Parathyroid adenoma (tissue), 2 donors: ENCODE measurements at regions not wholly inside any gene's neighbourhood (a gene's known extent, or its start where the extent isn't known, plus 50 kb on each side); places are given as distances from the start of the nearest gene placed in this dataset.
A peak's percentile ranks its signal among the peaks of the same experiment; 100 is the strongest.

ENCODE experiments used
- H2AFZ ChIP-seq: fragments of 300-600 bp; sonication (generic); one replicate; pipeline ENCODE4 v1.7.0; 2017; ENCODE audit warnings: antibody characterized with exemption, mild to moderate bottlenecking
- H3K27ac ChIP-seq: fragments of 300-600 bp; sonication (generic); one replicate; pipeline ENCODE4 v1.7.0; 2017
- H3K27me3 ChIP-seq: fragments of 300-600 bp; sonication (generic); one replicate; pipeline ENCODE4 v1.7.0; 2017; ENCODE audit warnings: low read length; ENCODE audit not compliant: control insufficient read depth, insufficient read depth
- H3K36me3 ChIP-seq: fragments of 300-600 bp; sonication (generic); one replicate; pipeline ENCODE4 v1.7.0; 2017; ENCODE audit warnings: low read length; ENCODE audit not compliant: control insufficient read depth, insufficient read depth
- H3K4me1 ChIP-seq: fragments of 300-600 bp; sonication (generic); one replicate; pipeline ENCODE4 v1.7.0; 2017; ENCODE audit warnings: control low read depth
- H3K4me2 ChIP-seq: fragments of 300-600 bp; sonication (generic); one replicate; pipeline ENCODE4 v1.7.0; 2017; ENCODE audit warnings: low read length
- H3K4me3 ChIP-seq: fragments of 300-600 bp; sonication (generic); one replicate; pipeline ENCODE4 v1.7.0; 2017; ENCODE audit warnings: low read depth, low read length
- H3K79me2 ChIP-seq: fragments of 300-600 bp; sonication (generic); one replicate; pipeline ENCODE4 v1.7.0; 2017; ENCODE audit warnings: control low read depth
- H3K9ac ChIP-seq: fragments of 300-600 bp; sonication (generic); one replicate; pipeline ENCODE4 v1.7.0; 2017; ENCODE audit warnings: mild to moderate bottlenecking
- H3K9me3 ChIP-seq: fragments of 300-600 bp; sonication (generic); one replicate; pipeline ENCODE4 v1.7.0; 2017; ENCODE audit warnings: low read length; ENCODE audit not compliant: control insufficient read depth
- TF ChIP-seq, protein P1 (sequence below): fragments of 300-600 bp; sonication (generic); IDR thresholded peaks from one replicate; pipeline ENCODE4 v1.7.0; 2017; ENCODE audit warnings: antibody characterized with exemption, mild to moderate bottlenecking
- donor health status: primary hyperparathyroidism.

DNA sequence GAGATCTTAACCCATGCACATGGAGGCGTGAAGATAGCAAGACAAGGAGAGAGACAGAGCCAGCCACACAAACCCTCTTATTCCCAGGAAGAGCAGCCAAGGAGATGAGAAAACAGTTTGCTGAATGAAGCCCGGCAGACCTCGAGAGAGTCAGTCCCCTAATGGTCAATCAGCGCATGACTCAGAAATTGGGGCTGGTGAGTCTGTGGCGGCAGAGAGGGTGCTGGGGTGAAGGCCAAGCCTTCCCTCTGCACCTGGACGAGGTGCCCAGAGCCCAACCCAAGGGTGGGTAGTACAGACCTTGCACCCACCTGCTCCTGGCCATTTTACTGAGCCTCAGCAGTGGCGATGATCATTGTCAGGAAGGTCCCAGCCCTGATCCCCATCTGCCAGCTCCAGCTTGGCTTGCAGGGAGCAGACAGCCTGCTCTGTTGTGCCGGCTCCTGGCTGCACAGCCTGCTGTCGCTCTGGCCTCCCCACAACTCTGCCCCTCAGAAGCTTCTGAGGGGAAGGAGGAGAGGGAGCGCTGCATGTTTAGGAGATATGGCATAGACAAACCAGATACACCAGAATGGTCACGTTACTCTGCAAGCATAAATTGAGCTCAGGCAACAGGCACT is 256.6 kb downstream of the RPS24 start:
- TF ChIP-seq, protein P1, sequence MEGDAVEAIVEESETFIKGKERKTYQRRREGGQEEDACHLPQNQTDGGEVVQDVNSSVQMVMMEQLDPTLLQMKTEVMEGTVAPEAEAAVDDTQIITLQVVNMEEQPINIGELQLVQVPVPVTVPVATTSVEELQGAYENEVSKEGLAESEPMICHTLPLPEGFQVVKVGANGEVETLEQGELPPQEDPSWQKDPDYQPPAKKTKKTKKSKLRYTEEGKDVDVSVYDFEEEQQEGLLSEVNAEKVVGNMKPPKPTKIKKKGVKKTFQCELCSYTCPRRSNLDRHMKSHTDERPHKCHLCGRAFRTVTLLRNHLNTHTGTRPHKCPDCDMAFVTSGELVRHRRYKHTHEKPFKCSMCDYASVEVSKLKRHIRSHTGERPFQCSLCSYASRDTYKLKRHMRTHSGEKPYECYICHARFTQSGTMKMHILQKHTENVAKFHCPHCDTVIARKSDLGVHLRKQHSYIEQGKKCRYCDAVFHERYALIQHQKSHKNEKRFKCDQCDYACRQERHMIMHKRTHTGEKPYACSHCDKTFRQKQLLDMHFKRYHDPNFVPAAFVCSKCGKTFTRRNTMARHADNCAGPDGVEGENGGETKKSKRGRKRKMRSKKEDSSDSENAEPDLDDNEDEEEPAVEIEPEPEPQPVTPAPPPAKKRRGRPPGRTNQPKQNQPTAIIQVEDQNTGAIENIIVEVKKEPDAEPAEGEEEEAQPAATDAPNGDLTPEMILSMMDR: no peak
- no peaks in the 10 kb centered on the region for H3K9me3 ChIP-seq
- no peak overlapping the region for H3K27ac ChIP-seq
- H3K4me1 ChIP-seq: peaks cover 13% of the 10 kb centered on the region
- no peaks in the 10 kb centered on the region for H3K36me3 ChIP-seq
- H3K79me2 ChIP-seq: no peaks in the 10 kb centered on the region
- H3K27me3 ChIP-seq: no peaks in the 10 kb centered on the region
- H3K4me2 ChIP-seq: no peak overlapping the region
- peak overlapping the region; percentile 54 for H2AFZ ChIP-seq
- H3K9ac ChIP-seq: no peak overlapping the region
- no peak overlapping the region for H3K4me3 ChIP-seq

DNA sequence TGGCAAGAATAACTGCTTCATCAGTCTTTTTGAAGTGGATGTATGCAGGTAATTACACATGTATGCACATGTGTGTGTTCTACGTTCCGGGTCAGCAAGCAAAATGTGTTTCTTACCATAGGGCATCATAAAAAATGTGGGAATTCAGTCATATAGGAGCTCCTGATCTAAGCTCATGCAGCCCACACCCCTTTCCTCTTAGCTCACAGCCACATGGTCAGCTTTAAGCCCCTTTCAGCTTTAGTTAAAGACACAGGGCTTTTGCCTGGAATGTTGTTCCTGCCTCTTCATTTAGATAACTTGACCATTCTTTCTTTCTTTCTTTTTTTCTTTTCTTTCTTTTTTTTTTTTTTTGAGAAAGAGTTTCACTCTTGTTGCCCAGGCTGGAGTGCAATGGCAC is 258.1 kb downstream of the RPS24 start:
- H3K4me1 ChIP-seq: peaks cover 13% of the 10 kb centered on the region
- H3K27ac ChIP-seq: no peak overlapping the region
- H3K27me3 ChIP-seq: no peaks in the 10 kb centered on the region
- no peaks in the 10 kb centered on the region for H3K79me2 ChIP-seq
- H3K9me3 ChIP-seq: no peaks in the 10 kb centered on the region
- no peak overlapping the region for H2AFZ ChIP-seq
- no peak overlapping the region for H3K4me3 ChIP-seq
- H3K36me3 ChIP-seq: no peaks in the 10 kb centered on the region
- H3K9ac ChIP-seq: no peak overlapping the region
- TF ChIP-seq, protein P1: no peak
- H3K4me2 ChIP-seq: no peak overlapping the region

DNA sequence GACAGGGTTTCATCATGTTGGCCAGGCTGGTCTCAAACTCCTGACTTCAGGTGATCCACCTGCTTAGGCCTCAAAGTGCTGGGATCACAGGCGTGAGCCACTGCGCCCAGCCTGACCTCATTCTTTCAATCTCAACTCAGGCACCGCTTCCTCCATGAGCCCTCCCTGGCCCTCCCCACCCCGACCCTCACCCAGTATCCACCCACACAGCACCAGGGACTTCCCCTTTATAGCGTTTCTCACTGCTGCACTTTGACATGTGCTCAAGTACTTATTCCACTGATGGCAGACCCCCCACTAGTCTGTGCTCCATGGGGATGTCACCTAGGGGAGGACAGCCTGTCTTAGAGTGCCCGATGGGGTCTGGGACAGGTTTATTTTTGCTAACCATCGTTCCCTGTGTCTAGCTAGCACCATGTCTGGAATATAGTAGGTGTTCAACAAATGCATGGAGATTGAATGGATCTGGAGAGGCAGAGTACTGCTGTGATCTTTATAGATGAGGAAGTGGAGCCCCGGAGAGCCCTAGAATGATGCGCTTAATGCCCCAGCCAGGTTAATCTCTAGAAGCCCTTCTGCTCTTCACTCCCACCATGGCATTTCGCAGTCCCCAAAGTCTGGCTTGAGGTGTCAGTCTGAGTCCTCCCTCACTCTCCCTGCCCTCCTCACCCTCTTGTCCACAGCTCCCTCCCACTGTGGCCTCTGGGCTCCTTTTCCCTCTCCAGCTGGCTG is 258.8 kb downstream of the RPS24 start:
- H3K9ac ChIP-seq: no peak overlapping the region
- H3K9me3 ChIP-seq: no peaks in the 10 kb centered on the region
- H3K4me2 ChIP-seq: no peak overlapping the region
- peak overlapping the region; percentile 71 for H2AFZ ChIP-seq
- H3K27me3 ChIP-seq: no peaks in the 10 kb centered on the region
- no peak overlapping the region for H3K4me3 ChIP-seq
- no peaks in the 10 kb centered on the region for H3K36me3 ChIP-seq
- H3K4me1 ChIP-seq: peaks cover 13% of the 10 kb centered on the region
- TF ChIP-seq, protein P1: no peak
- H3K79me2 ChIP-seq: no peaks in the 10 kb centered on the region
- H3K27ac ChIP-seq: no peak overlapping the region

- Histone ChIP-seq H3K27ac (peak overlapping the region; percentile 25), H3K4me3 (no peak overlapping the region), H2AFZ (peak overlapping the region; percentile 71), H3K9me3 (no peaks in the 10 kb centered on the region), H3K4me2 (no peak overlapping the region), H3K4me1 (peaks cover 13% of the 10 kb centered on the region), H3K9ac (no peak overlapping the region), H3K27me3 (no peaks in the 10 kb centered on the region), H3K36me3 (no peaks in the 10 kb centered on the region), H3K79me2 (no peaks in the 10 kb centered on the region)
- TF ChIP-seq, protein P1: no peak
Measured at GRCh38 chr10:78292982-78293865, 259.6 kb downstream of the RPS24 start.
